ENCODE measurements at regions not wholly inside any gene's neighbourhood (a gene's known extent, or its start where the extent isn't known, plus 50 kb on each side); places are given as distances from the start of the nearest gene placed in this dataset.

GRCh38 chr6:154926366-154926765 is 68.7 kb upstream of the TIAM2 start:
- H3K36me3 Mint-ChIP-seq (ENCODE audit: unreplicated experiment), result no peaks in the 10 kb centered on the region
- no peak for DNase-seq
- H3K4me1 Mint-ChIP-seq (ENCODE audit: low read depth, unreplicated experiment), result peaks cover 16% of the 10 kb centered on the region
- H3K4me3 Mint-ChIP-seq (ENCODE audit: unreplicated experiment), result no peak overlapping the region
- peaks cover 2% of the 10 kb centered on the region for H3K9me3 Mint-ChIP-seq (ENCODE audit: unreplicated experiment)
- H3K27me3 Mint-ChIP-seq (ENCODE audit: unreplicated experiment), result peaks cover 2% of the 10 kb centered on the region
- no peak overlapping the region for H3K27ac Mint-ChIP-seq (ENCODE audit: unreplicated experiment)
- no peak for TF ChIP-seq CTCF (IDR thresholded peaks at IDR 0.05; ENCODE audit: partially characterized antibody, unreplicated experiment)

GRCh38 chr6:154928325-154928922 is 66.7 kb upstream of the TIAM2 start:
- H3K27ac Mint-ChIP-seq (ENCODE audit: unreplicated experiment), result no peak overlapping the region
- peak; percentile 71 for DNase-seq

GRCh38 chr6:154930451-154930851 is 64.7 kb upstream of the TIAM2 start:
- no peaks in the 10 kb centered on the region for H3K9me3 Mint-ChIP-seq (ENCODE audit: unreplicated experiment)
- TF ChIP-seq CTCF (IDR thresholded peaks at IDR 0.05; ENCODE audit: partially characterized antibody, unreplicated experiment), result no peak
- H3K27ac Mint-ChIP-seq (ENCODE audit: unreplicated experiment), result peak overlapping the region; percentile 64
- H3K4me1 Mint-ChIP-seq (ENCODE audit: low read depth, unreplicated experiment), result peaks cover 27% of the 10 kb centered on the region
- DNase-seq, result no peak
- no peaks in the 10 kb centered on the region for H3K36me3 Mint-ChIP-seq (ENCODE audit: unreplicated experiment)
- no peak overlapping the region for H3K4me3 Mint-ChIP-seq (ENCODE audit: unreplicated experiment)
- no peaks in the 10 kb centered on the region for H3K27me3 Mint-ChIP-seq (ENCODE audit: unreplicated experiment)

More at GRCh38 chr6:154928325-154928922, 66.7 kb upstream of the TIAM2 start:
- Mint-ChIP-seq H3K4me3 (ENCODE audit: unreplicated experiment) (no peak overlapping the region), H3K9me3 (ENCODE audit: unreplicated experiment) (no peaks in the 10 kb centered on the region), H3K36me3 (ENCODE audit: unreplicated experiment) (no peaks in the 10 kb centered on the region), H3K4me1 (ENCODE audit: low read depth, unreplicated experiment) (peaks cover 29% of the 10 kb centered on the region), H3K27me3 (ENCODE audit: unreplicated experiment) (no peaks in the 10 kb centered on the region)
- peak; percentile 78 for TF ChIP-seq CTCF (IDR thresholded peaks at IDR 0.05; ENCODE audit: partially characterized antibody, unreplicated experiment)

- DNase-seq, result no peak
- Mint-ChIP-seq H3K27me3 (ENCODE audit: unreplicated experiment) (no peaks in the 10 kb centered on the region), H3K9me3 (ENCODE audit: unreplicated experiment) (no peaks in the 10 kb centered on the region), H3K36me3 (ENCODE audit: unreplicated experiment) (no peaks in the 10 kb centered on the region), H3K4me3 (ENCODE audit: unreplicated experiment) (no peak overlapping the region), H3K4me1 (ENCODE audit: low read depth, unreplicated experiment) (peaks cover 27% of the 10 kb centered on the region), H3K27ac (ENCODE audit: unreplicated experiment) (no peak overlapping the region)
- no peak for TF ChIP-seq CTCF (IDR thresholded peaks at IDR 0.05; ENCODE audit: partially characterized antibody, unreplicated experiment)
These were observed 63.2 kb upstream of the TIAM2 start for GRCh38 chr6:154931711-154932424.

GRCh38 chr6:154932515-154933027 is 62.5 kb upstream of the TIAM2 start:
- no peak for DNase-seq
- no peak overlapping the region for H3K4me3 Mint-ChIP-seq (ENCODE audit: unreplicated experiment)
- H3K9me3 Mint-ChIP-seq (ENCODE audit: unreplicated experiment), result no peaks in the 10 kb centered on the region
- H3K36me3 Mint-ChIP-seq (ENCODE audit: unreplicated experiment), result no peaks in the 10 kb centered on the region
- TF ChIP-seq CTCF (IDR thresholded peaks at IDR 0.05; ENCODE audit: partially characterized antibody, unreplicated experiment), result no peak
- no peaks in the 10 kb centered on the region for H3K27me3 Mint-ChIP-seq (ENCODE audit: unreplicated experiment)
- no peak overlapping the region for H3K27ac Mint-ChIP-seq (ENCODE audit: unreplicated experiment)
- H3K4me1 Mint-ChIP-seq (ENCODE audit: low read depth, unreplicated experiment), result peaks cover 27% of the 10 kb centered on the region

Data from glutamatergic neuron (in vitro differentiated cells).